ENCODE measurements at regions not wholly inside any gene's neighbourhood (a gene's known extent, or its start where the extent isn't known, plus 50 kb on each side); places are given as distances from the start of the nearest gene placed in this dataset.

GRCh38 chr5:8478326-8478725 lies 609.4 kb downstream of the MTRR start:
- Histone ChIP-seq H3K27me3 (replicated peaks in 1 of 4; ENCODE audit: control insufficient read depth in 3 of 4, extremely low read depth in 1 of 4, insufficient read depth in 3 of 4, low read length in 3 of 4) (no peaks in the 10 kb centered on the region), H2BK120ac (replicated peaks; ENCODE audit: low read depth, low read length) (no peak overlapping the region), H3K9ac (replicated peaks in 1 of 4; ENCODE audit: extremely low read depth in 1 of 4, low read depth in 3 of 4, low read length in 3 of 4) (no peak overlapping the region), H2AFZ (ENCODE audit: low read length) (no peak overlapping the region), H2BK5ac (ENCODE audit: low read depth, low read length) (no peak overlapping the region), H3K79me2 (ENCODE audit: control insufficient read depth in 1 of 2, insufficient read depth in 2 of 2, low read length in 2 of 2) (no peaks in the 10 kb centered on the region), H3K27ac (ENCODE audit: low read depth, low read length) (no peak overlapping the region), H2BK20ac (ENCODE audit: low read length) (no peak overlapping the region), H3K23ac (ENCODE audit: insufficient read length) (no peak overlapping the region), H3K18ac (ENCODE audit: extremely low read depth, low read length) (no peak overlapping the region), H3K14ac (ENCODE audit: insufficient read length) (no peak overlapping the region), H3K36me3 (ENCODE audit: control insufficient read depth in 2 of 4, insufficient read depth in 4 of 4, low read length in 3 of 4) (no peaks in the 10 kb centered on the region), H2BK12ac (ENCODE audit: low read depth, low read length) (no peak overlapping the region), H3K4me3 (ENCODE audit: extremely low read depth in 1 of 4, insufficient read depth in 2 of 4, low read depth in 3 of 4, low read length in 4 of 4) (no peak overlapping the region), H4K91ac (replicated peaks; ENCODE audit: insufficient read length, low read length) (no peak overlapping the region), H3K4me2 (ENCODE audit: insufficient read depth in 1 of 2, low read depth in 2 of 2, low read length in 2 of 2) (no peak overlapping the region), H3K23me2 (ENCODE audit: low read depth, low read length) (no peaks in the 10 kb centered on the region), H2BK15ac (ENCODE audit: low read length) (no peak overlapping the region), H3K56ac (replicated peaks; ENCODE audit: insufficient read length, low read depth, low read length) (no peak overlapping the region), H3K4ac (replicated peaks; ENCODE audit: insufficient read length, low read depth, low read length) (no peak overlapping the region), H3K9me3 (ENCODE audit: insufficient read depth in 2 of 2, low read depth in 1 of 2, low read length in 1 of 2) (0 out of 4 replicates have a peak, but pooled peaks cover 0 to 6% of the 10 kb centered on the region in 2 experiments), H2AK5ac (ENCODE audit: low read depth, low read length) (no peak overlapping the region), H4K8ac (ENCODE audit: extremely low read depth, insufficient read depth, low read length) (no peak overlapping the region), H4K20me1 (replicated peaks in 1 of 2; ENCODE audit: control insufficient read depth in 1 of 2, insufficient read depth in 2 of 2, low read length in 2 of 2) (no peaks in the 10 kb centered on the region), H3K4me1 (replicated peaks in 1 of 4; ENCODE audit: control insufficient read depth in 3 of 4, insufficient read depth in 4 of 4, low read length in 3 of 4) (peaks cover 0 to 3% (median 0%) of the 10 kb centered on the region in 4 experiments; a peak in 2 of 7 replicates), H4K5ac (ENCODE audit: insufficient read length, low read depth, low read length) (no peak overlapping the region), H3K79me1 (ENCODE audit: low read depth, low read length) (no peaks in the 10 kb centered on the region)
- CTCF ChIA-PET (ENCODE audit: partially characterized antibody): interaction anchor here (1.2 kb wide), 1 partner anchor 28 kb away, joined by 3 read pairs; no protein-coding TSS in a partner anchor
- 96% methylated on average over 2 of the region's 2 CpGs; no CpG with 5 or more reads in 1 of the 2 experiments for WGBS, 2 experiments (ENCODE audit: extremely low coverage in 1 of 2, insufficient coverage in 1 of 2, insufficient read length in 1 of 2, insufficient replicate concordance in 2 of 2, low coverage in 1 of 2, low lambda C conversion rate in 2 of 2, missing lambda C conversion rate in 1 of 2)
- POLR2A ChIA-PET (ENCODE audit: partially characterized antibody): no interaction called here
- DNase-seq (ENCODE audit: low read depth in 1 of 2, low spot score in 2 of 2) (no peak), FAIRE-seq (no peak)
- no peak for TF ChIP-seq FOSL1 (IDR thresholded peaks at IDR 0.05; ENCODE audit: insufficient read depth, low read depth, low read length)
- TF ChIP-seq RAD21 (IDR thresholded peaks at IDR 0.05 in 1 of 2, conservative IDR thresholded peaks at IDR 0.05 in 1 of 2; ENCODE audit: low read depth in 2 of 2, low read length in 2 of 2): no peak
- no peak for TF ChIP-seq CBX8 (IDR thresholded peaks at IDR 0.05; ENCODE audit: borderline replicate concordance, low read depth, low read length)
- no peak for TF ChIP-seq E2F6 (IDR thresholded peaks at IDR 0.05)
- TF ChIP-seq ZNF274 (IDR thresholded peaks at IDR 0.05; ENCODE audit: borderline replicate concordance, extremely low read depth, low read length): no peak
- no peak for TF ChIP-seq POLR2A (IDR thresholded peaks at IDR 0.05; ENCODE audit: control extremely low read depth in 1 of 2, low read depth in 2 of 2, low read length in 2 of 2)
- TF ChIP-seq KDM4A (IDR thresholded peaks at IDR 0.05; ENCODE audit: low read depth, low read length, severe bottlenecking): no peak
- no peak for TF ChIP-seq CREB1 (IDR thresholded peaks at IDR 0.05)
- no peak for TF ChIP-seq HDAC6 (IDR thresholded peaks at IDR 0.05; ENCODE audit: low read depth, low read length)
- TF ChIP-seq TEAD4 (IDR thresholded peaks at IDR 0.05; ENCODE audit: low read depth, low read length): no peak
- TF ChIP-seq EZH2 (IDR thresholded peaks at IDR 0.05; ENCODE audit: low read depth, low read length, severe bottlenecking): no peak

Measured in H1 (cell line).